ENCODE measurements at regions not wholly inside any gene's neighbourhood (a gene's known extent, or its start where the extent isn't known, plus 50 kb on each side); places are given as distances from the start of the nearest gene placed in this dataset.
"Not testable (repeated sequence)": the region's sequence is repeated elsewhere in the genome, so short reads cannot be mapped to it uniquely, and the experiment has no call there.

DNA sequence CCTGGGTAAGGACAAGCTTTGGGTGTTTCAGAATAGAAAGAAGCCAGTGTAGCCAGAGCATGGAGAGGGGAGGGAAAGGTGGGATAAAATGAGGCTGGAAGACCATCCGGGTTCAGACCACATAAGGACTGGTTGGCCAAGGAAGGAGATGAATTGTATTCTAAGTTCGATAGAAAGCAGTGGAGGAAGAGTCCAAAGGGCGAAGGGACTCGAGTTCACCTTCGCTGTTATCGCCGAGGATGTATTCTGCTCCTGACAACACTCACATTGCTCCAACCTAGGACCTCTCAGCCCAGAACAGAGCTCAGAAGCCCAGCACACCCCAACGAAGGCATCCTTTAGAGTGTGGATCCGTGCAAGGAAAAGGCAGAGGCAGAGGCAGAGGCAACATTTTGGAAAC, 133.1 kb upstream of the EPB41L4A start:
- H3K4me3 ChIP-seq (ENCODE audit: low read depth, poor library complexity, severe bottlenecking): no peak overlapping the region
- no peak for DNase-seq (ENCODE audit: low spot score in 2 of 2)
- TF ChIP-seq POLR2A (IDR thresholded peaks at IDR 0.05): no peak
- TF ChIP-seq, protein P1, sequence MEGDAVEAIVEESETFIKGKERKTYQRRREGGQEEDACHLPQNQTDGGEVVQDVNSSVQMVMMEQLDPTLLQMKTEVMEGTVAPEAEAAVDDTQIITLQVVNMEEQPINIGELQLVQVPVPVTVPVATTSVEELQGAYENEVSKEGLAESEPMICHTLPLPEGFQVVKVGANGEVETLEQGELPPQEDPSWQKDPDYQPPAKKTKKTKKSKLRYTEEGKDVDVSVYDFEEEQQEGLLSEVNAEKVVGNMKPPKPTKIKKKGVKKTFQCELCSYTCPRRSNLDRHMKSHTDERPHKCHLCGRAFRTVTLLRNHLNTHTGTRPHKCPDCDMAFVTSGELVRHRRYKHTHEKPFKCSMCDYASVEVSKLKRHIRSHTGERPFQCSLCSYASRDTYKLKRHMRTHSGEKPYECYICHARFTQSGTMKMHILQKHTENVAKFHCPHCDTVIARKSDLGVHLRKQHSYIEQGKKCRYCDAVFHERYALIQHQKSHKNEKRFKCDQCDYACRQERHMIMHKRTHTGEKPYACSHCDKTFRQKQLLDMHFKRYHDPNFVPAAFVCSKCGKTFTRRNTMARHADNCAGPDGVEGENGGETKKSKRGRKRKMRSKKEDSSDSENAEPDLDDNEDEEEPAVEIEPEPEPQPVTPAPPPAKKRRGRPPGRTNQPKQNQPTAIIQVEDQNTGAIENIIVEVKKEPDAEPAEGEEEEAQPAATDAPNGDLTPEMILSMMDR (IDR thresholded peaks at IDR 0.05): no peak
- intact Hi-C loops (cut with DNase I; ENCODE audit: low total_unique reads): loop anchor here (5.0 kb wide), 1 partner anchor 205 kb away; no protein-coding TSS in a partner anchor
- 95% methylated on average over 9 of the region's 9 CpGs for WGBS, 2 donors

DNA sequence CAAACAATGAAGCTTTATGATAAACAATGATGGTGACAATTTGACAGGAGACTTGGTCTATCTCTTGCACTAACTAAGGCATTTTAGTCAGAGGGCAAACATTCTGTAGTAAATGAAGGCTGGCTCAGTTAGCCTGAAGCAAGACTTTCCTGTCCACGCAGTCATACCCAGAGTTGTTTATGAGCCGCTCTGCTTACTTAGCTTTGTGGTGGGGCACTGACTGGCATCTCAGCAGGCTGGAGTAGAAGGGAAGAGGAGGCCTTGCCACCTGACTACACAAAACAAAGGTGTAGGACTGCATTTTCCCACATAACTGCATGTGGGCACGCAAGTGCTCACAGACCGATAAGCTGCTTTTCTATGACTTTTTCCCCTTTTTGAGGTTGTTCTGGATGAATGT, 133.7 kb upstream of the EPB41L4A start:
- TF ChIP-seq, protein P1 (IDR thresholded peaks at IDR 0.05): no peak
- no peak for TF ChIP-seq POLR2A (IDR thresholded peaks at IDR 0.05)
- 95 to 97% methylated on average over 4 of the region's 4 CpGs for WGBS, 2 donors
- no peak overlapping the region for H3K4me3 ChIP-seq (ENCODE audit: low read depth, poor library complexity, severe bottlenecking)
- DNase-seq (ENCODE audit: low spot score in 2 of 2): no peak
- intact Hi-C loops (cut with DNase I; ENCODE audit: low total_unique reads): loop anchor here (5.0 kb wide), 1 partner anchor 205 kb away; no protein-coding TSS in a partner anchor

DNA sequence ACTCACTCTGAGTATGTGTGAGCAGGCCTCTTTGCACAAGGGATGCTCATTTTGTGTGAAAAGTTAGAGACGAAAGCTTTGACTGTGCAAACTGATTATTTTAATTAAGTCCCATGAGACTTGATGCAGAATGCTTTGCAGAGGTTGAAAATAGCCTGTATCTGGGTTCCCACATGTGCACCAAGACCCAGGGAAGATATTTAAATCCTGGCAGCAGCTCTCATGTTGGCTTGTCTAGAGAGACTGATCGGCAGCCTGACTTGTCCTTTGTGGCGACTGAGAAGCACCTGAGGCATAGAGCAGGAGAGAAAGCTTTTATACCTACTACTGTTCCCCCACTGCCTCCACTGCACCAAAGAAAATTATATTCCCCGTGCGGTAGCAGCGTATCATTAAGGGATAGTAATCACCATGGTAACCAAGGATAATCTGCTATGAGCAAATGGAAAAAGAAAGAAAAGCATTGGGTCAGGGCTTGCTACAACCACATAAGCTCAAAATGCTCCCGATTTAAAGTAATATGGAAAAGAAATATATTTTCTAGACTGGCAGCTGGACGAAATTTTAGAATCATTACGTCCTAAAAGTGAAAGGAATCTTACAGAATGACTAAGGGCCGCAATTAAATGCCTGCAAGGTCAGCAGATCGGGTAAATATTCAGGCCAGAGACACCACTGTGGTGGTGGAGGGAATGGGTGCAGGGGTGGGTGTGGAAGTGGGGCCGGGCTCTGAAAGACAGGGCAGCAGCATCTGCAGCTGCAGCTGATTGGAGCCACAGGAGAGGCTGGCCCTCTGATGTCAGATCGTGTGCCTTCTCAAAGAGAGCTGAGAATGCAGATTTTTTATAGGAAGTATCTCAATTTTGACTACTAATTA, 135.3 kb upstream of the EPB41L4A start:
- H3K4me3 ChIP-seq (ENCODE audit: low read depth, poor library complexity, severe bottlenecking): no peak overlapping the region
- intact Hi-C loops (cut with DNase I; ENCODE audit: low total_unique reads): loop anchor here (5.0 kb wide), 1 partner anchor 203 kb away; no protein-coding TSS in a partner anchor
- TF ChIP-seq, protein P1 (IDR thresholded peaks at IDR 0.05): no peak
- DNase-seq (ENCODE audit: low spot score in 2 of 2): no peak
- WGBS, 2 donors: 44 to 55% methylated on average over 13 of the region's 13 CpGs

DNA sequence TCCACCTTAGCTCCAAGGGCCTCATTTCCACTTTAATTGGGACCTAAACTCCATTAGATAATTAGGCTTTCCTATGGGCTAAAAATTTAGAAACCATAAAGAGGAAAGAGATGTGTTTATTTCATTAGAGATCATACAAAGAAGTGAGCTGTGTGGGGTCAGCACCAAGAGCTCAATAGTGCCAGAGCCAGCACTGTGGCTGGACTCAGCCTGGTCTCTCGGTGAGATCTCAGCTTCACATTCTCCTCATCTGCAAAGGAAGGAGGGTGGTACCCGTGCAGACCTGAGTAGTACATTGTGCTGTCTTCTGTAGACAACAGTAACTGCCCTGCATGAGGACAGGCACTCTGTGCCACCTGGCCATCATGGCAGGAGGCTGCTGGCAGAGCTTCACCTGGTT, 136.1 kb upstream of the EPB41L4A start:
- no peak overlapping the region for H3K4me3 ChIP-seq (ENCODE audit: low read depth, poor library complexity, severe bottlenecking)
- intact Hi-C loops (cut with DNase I; ENCODE audit: low total_unique reads): no loop called here
- TF ChIP-seq POLR2A (IDR thresholded peaks at IDR 0.05): no peak
- TF ChIP-seq, protein P1 (IDR thresholded peaks at IDR 0.05): no peak
- WGBS, 2 donors: 50% methylated on average over 2 of the region's 2 CpGs
- DNase-seq (ENCODE audit: low spot score in 2 of 2): no peak

DNA sequence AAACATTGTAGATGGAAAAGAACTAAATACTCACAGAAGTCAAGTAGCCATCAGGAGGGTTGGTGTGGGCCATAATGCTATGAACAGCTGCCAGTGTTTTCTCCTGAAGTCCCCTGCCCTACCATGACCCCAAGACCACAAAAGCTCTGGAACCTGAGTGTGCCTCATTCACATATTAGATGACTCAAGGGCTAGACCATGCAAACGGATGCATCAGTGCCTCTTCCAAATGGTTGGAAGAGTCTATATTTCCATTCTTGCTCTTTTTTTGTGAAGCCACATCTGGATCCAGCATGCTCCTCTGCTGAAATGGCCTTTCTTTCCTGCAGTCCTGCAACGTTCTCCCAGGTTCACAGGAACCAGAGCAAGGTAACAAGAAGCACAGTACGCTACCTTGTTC, 136.6 kb upstream of the EPB41L4A start:
- 52 to 60% methylated on average over 3 of the region's 3 CpGs for WGBS, 2 donors
- no peak for DNase-seq (ENCODE audit: low spot score in 2 of 2)
- intact Hi-C loops (cut with DNase I; ENCODE audit: low total_unique reads): no loop called here
- H3K4me3 ChIP-seq (ENCODE audit: low read depth, poor library complexity, severe bottlenecking): no peak overlapping the region
- TF ChIP-seq, protein P1 (IDR thresholded peaks at IDR 0.05): no peak
- no peak for TF ChIP-seq POLR2A (IDR thresholded peaks at IDR 0.05)

DNA sequence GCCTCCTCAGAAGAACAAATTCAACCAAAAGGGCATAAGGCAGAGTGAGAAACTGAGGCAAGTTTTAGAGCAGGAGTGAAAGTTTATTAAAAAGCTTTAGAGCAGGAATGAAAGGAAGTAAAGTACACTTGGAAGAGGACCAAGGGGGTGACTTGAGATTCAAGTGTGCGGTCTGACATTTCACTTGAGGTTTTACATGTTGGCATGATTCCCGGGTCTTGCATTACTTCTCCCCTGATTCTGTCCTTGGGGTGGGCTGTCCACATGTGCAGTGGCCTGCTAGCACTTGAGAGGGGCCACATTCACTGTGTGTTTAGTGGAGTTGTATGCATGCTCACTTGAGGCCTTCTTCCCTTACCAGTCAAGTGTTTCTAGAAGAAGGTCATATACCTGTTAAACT, 140.4 kb upstream of the EPB41L4A start:
- H3K4me3 ChIP-seq (ENCODE audit: low read depth, poor library complexity, severe bottlenecking); intact Hi-C loops (cut with DNase I; ENCODE audit: low total_unique reads); DNase-seq (ENCODE audit: low spot score in 2 of 2): not testable (repeated sequence)
- 60 to 81% methylated on average over 2 of the region's 2 CpGs for WGBS, 2 donors
